ENCODE measurements at regions not wholly inside any gene's neighbourhood (a gene's known extent, or its start where the extent isn't known, plus 50 kb on each side); places are given as distances from the start of the nearest gene placed in this dataset.

DNA sequence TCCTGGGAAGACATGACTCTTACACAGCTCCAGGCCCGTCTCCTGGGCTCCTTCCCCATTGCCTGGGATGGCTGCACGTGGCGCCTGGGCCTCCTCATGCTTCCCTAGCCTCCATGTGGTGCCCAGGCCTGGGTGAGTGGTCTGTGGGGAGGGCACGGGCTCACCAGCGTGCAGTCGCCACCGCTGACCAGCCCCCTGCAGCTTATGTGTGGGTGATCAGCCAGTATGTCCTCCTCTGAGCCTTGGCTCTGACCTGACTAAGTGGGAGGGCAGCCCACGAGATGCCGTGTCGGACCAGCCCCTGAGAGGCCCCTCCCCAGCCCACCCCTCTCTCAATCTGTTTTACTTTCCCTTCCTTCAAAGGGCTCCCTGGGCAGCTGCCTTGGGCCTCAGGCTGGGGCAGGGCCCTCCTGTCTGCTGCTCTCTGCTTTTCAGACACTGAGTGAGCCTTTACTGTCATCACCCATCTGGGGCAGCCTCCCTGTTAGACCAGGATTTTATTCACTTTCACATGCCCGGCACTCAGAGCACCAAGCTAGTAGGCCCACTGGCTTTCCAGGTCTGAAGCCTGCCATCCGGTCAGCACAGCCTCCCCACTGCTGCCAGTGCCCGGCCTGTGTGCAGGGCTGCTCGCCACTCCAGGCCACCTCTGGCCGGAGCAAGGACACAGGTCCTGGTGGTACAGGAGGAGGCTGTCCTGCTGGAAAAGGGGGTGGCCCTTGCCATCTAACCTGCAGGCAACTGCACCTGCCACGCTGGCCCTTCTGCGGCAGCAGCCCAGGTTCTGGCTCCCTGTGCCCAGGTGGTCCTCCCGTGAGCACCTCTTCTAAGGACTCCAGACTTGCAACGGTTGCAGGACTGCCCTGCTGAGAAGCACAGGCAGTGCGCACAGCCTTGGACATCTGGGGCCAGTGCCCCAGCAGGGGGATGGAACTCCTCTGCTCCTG lies 84.9 kb upstream of the HPCAL1 start:
- Histone ChIP-seq H3K4me1 (ENCODE audit: control insufficient read depth, extremely low read depth, insufficient read depth, low read length) (no peaks in the 10 kb centered on the region), H3K79me2 (ENCODE audit: control insufficient read depth, insufficient read depth, low read length) (no peaks in the 10 kb centered on the region), H3K4me2 (ENCODE audit: insufficient read depth, low read length) (no peak overlapping the region), H2AFZ (ENCODE audit: low read depth, low read length) (no peak overlapping the region), H3K27ac (ENCODE audit: insufficient read depth, low read depth, low read length) (no peak overlapping the region), H3K36me3 (ENCODE audit: control insufficient read depth in 2 of 2, extremely low read depth in 1 of 2, insufficient read depth in 2 of 2, low read length in 2 of 2) (no peaks in the 10 kb centered on the region), H3K27me3 (ENCODE audit: control insufficient read depth in 2 of 2, insufficient read depth in 2 of 2, low read length in 2 of 2) (no peaks in the 10 kb centered on the region), H3K9me1 (replicated peaks; ENCODE audit: control insufficient read depth, extremely low read depth, insufficient read depth, low read length) (no peaks in the 10 kb centered on the region), H3K9ac (replicated peaks; ENCODE audit: extremely low read depth, insufficient read depth, low read length) (no peak overlapping the region), H3K9me3 (replicated peaks; ENCODE audit: control insufficient read depth, insufficient read depth, low read length) (no peaks in the 10 kb centered on the region), H4K20me1 (replicated peaks; ENCODE audit: control insufficient read depth, extremely low read depth, insufficient read depth, low read length) (no peaks in the 10 kb centered on the region), H3K4me3 (replicated peaks in 1 of 3; ENCODE audit: insufficient read depth in 1 of 3, low read depth in 1 of 3, low read length in 3 of 3) (no peak overlapping the region)
- intact Hi-C loops (cut with micrococcal nuclease): no loop called here
- TF ChIP-seq EZH2 (IDR thresholded peaks at IDR 0.05; ENCODE audit: borderline replicate concordance, low read depth, low read length, severe bottlenecking): no peak
- TF ChIP-seq GATA2 (IDR thresholded peaks at IDR 0.05; ENCODE audit: insufficient read depth, insufficient read length, low read depth, low read length): no peak
- TF ChIP-seq MAX (IDR thresholded peaks at IDR 0.05; ENCODE audit: insufficient read depth, insufficient read length): no peak
- no peak for TF ChIP-seq FOS (IDR thresholded peaks at IDR 0.05; ENCODE audit: borderline replicate concordance, insufficient read depth, low read length)
- no peak for TF ChIP-seq POLR2AphosphoS5 (IDR thresholded peaks at IDR 0.05; ENCODE audit: insufficient read depth, low read depth, low read length)
- TF ChIP-seq POLR2A (IDR thresholded peaks at IDR 0.05; ENCODE audit: low read depth, low read length): no peak
- no peak for TF ChIP-seq JUN (IDR thresholded peaks at IDR 0.05; ENCODE audit: borderline replicate concordance, insufficient read depth, insufficient read length, low read depth)
- no TSS peak for BruUV-seq (replicated peaks)
- no peak for DNase-seq (ENCODE audit: low read depth, low spot score)
- dilution Hi-C loops (cut with MboI; ENCODE audit: extremely low pct_ligation_motif_present, low sequenced_read_pairs): no loop called here
- FAIRE-seq: no peak
- CTCF ChIA-PET: interaction anchor here (1.0 kb wide), 1 partner anchor 12 kb away, joined by 3 read pairs; no protein-coding TSS in a partner anchor
- POLR2A ChIA-PET: no interaction called here

All from endothelial cell of umbilical vein (primary cell).